Cardiac muscle cell (in vitro differentiated cells and primary cell): ENCODE measurements at regions not wholly inside any gene's neighbourhood (a gene's known extent, or its start where the extent isn't known, plus 50 kb on each side); places are given as distances from the start of the nearest gene placed in this dataset.

Source experiments
- DNase-seq, 2 donors: peaks; one replicate each; pipeline versions ENCODE4 v3.0.0 to v3.0.0-alpha.2; 2010 to 2017; ENCODE audit warnings: low read depth in 1 of 2, low spot score in 1 of 2
- H3K27ac ChIP-seq: fragments of 200-600 bp; sonication (generic); 2 replicates; pipeline ENCODE4 v1.5.1; 2016
- H3K27me3 ChIP-seq: fragments of 200-600 bp; sonication (generic); 2 replicates; pipeline ENCODE4 v1.6.0; 2016; ENCODE audit warnings: control low read depth
- H3K36me3 ChIP-seq: fragments of 200-600 bp; sonication (generic); 2 replicates; pipeline ENCODE4 v1.5.1; 2016; ENCODE audit warnings: control low read depth
- H3K4me1 ChIP-seq: fragments of 200-600 bp; sonication (generic); 2 replicates; pipeline ENCODE4 v1.8.1; 2017; ENCODE audit warnings: low read depth, mild to moderate bottlenecking, mixed run types
- H3K4me3 ChIP-seq: fragments of 200-600 bp; sonication (generic); 2 replicates; pipeline ENCODE4 v1.5.1; 2016; ENCODE audit warnings: mild to moderate bottlenecking
- H3K9me3 ChIP-seq: fragments of 200-600 bp; sonication (generic); 2 replicates; pipeline ENCODE4 v1.5.1; 2017; ENCODE audit warnings: low read depth, mild to moderate bottlenecking, control low read depth
- CTCF ChIP-seq: IDR thresholded peaks from 2 replicates; pipeline ENCODE4 v1.5.1; 2012; ENCODE audit warnings: low read depth, mild to moderate bottlenecking, low read length

GRCh38 chr17:13986855-13987254 lies 82.4 kb upstream of the COX10 start:
- no peak for DNase-seq
- no peak for TF ChIP-seq CTCF
- H3K27ac ChIP-seq = no peak overlapping the region
- H3K9me3 ChIP-seq = no peaks in the 10 kb centered on the region
- no peak overlapping the region for H3K4me3 ChIP-seq
- H3K36me3 ChIP-seq = no peaks in the 10 kb centered on the region
- H3K27me3 ChIP-seq = peaks cover 4% of the 10 kb centered on the region
- no peaks in the 10 kb centered on the region for H3K4me1 ChIP-seq

GRCh38 chr17:13989138-13989537 lies 80.2 kb upstream of the COX10 start:
- no peak for DNase-seq
- Histone ChIP-seq H3K4me3 (no peak overlapping the region), H3K27me3 (peaks cover 4% of the 10 kb centered on the region), H3K27ac (no peak overlapping the region), H3K36me3 (no peaks in the 10 kb centered on the region), H3K4me1 (no peaks in the 10 kb centered on the region), H3K9me3 (no peaks in the 10 kb centered on the region)
- no peak for TF ChIP-seq CTCF

GRCh38 chr17:13993106-13993505 lies 76.2 kb upstream of the COX10 start:
- TF ChIP-seq CTCF = no peak
- Histone ChIP-seq H3K4me3 (no peak overlapping the region), H3K27me3 (no peaks in the 10 kb centered on the region), H3K36me3 (no peaks in the 10 kb centered on the region), H3K4me1 (peaks cover 20% of the 10 kb centered on the region), H3K27ac (no peak overlapping the region), H3K9me3 (no peaks in the 10 kb centered on the region)
- DNase-seq = no peak

GRCh38 chr17:13994050-13994449 lies 75.3 kb upstream of the COX10 start:
- no peak for TF ChIP-seq CTCF
- Histone ChIP-seq H3K27ac (no peak overlapping the region), H3K4me1 (peaks cover 20% of the 10 kb centered on the region), H3K4me3 (no peak overlapping the region), H3K36me3 (no peaks in the 10 kb centered on the region), H3K27me3 (no peaks in the 10 kb centered on the region), H3K9me3 (no peaks in the 10 kb centered on the region)
- DNase-seq = no peak

- H3K27ac ChIP-seq = no peak overlapping the region
- no peak for DNase-seq
- H3K27me3 ChIP-seq = no peaks in the 10 kb centered on the region
- H3K36me3 ChIP-seq = no peaks in the 10 kb centered on the region
- no peak overlapping the region for H3K4me3 ChIP-seq
- peaks cover 20% of the 10 kb centered on the region for H3K4me1 ChIP-seq
- no peaks in the 10 kb centered on the region for H3K9me3 ChIP-seq
- no peak for TF ChIP-seq CTCF
These were observed 73.4 kb upstream of the COX10 start for GRCh38 chr17:13995856-13996271.

- DNase-seq = no peak
- no peaks in the 10 kb centered on the region for H3K36me3 ChIP-seq
- peaks cover 20% of the 10 kb centered on the region for H3K4me1 ChIP-seq
- no peak overlapping the region for H3K4me3 ChIP-seq
- no peaks in the 10 kb centered on the region for H3K27me3 ChIP-seq
- no peaks in the 10 kb centered on the region for H3K9me3 ChIP-seq
- H3K27ac ChIP-seq = no peak overlapping the region
- no peak for TF ChIP-seq CTCF
These were observed 73.0 kb upstream of the COX10 start for GRCh38 chr17:13996276-13996675.
